NCI-H526 (cell line): ENCODE measurements at regions not wholly inside any gene's neighbourhood (a gene's known extent, or its start where the extent isn't known, plus 50 kb on each side); places are given as distances from the start of the nearest gene placed in this dataset.

Experiments used
- DNase-seq, 2 experiments: peaks; one replicate each; lab custom pipeline; 2025; lab: John Stamatoyannopoulos, UW

DNA sequence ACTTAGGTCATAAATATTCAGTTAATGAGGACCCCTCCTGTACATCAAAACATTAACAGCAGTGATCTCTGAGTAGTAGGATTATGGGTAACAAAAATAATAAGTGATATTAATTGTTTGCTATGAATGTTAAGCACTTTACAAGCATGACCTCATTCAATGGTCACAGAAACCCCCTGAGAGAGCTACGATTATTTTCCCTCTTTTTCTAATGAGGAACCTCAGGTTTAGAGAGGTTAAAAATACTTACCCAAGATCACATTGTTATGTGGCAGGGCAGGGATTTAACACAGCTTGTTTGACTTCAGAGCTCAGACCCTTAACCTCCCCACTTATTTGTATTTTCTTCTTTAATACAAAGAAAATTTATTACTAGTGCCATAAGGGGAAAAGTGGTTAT lies 228.2 kb downstream of the TBL1XR1 start:
- no peak for DNase-seq

DNA sequence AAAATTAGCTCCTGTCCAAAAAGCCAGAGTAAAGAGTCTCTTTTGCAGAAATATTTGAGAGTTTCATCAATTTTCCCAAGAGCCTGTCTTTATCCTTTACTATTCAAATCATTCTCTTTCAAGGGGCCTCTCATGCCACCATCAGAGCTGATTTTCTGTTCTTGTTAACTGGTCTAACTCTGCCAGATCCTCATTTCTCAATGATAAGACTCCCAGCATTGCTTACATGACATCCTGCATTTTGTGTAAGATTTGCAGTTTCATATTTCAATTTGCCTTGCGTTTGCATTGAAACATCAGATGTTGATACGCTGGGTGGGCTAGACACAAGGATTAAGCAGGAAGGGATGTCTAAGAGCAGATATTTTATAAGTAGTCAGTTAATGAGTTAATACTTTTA lies 228.7 kb downstream of the TBL1XR1 start:
- DNase-seq: peak; percentile 43 to 64

DNA sequence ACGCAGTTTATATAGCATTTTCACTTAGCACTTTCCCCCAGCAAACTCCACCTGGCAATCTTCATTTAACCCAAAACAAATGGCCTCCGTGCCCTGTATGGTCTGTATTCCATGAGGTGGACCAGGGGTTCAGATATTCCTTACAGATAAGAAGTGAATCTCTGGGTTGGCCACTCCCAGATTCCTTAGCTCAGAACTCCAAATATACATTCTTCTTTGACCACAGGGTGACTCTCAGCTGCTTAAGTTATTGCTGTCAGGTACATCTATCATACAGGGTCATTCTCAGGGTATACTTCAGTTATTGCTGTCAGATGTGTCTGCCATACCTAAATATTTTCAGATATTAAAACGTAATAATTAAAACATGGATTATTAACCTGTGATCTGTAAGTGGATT lies 229.8 kb downstream of the TBL1XR1 start:
- no peak for DNase-seq

DNA sequence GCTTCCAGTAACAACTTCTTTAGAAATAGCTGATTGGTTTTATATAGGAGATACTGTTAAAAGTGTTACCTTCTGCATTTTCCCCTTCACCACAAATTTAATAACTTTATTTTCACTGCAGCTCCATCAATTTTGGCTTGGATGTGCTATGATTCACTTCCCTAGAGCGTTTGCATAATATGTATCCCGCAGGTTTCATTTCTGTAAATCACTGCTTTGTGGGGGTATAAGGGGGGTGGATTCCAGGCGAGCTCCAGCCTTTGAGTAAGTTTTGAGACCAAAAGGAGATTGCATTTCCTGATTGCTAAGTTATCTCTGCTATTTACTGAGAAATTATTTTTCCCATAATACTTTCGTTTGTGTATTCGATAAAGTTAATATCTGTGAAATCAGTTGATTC lies 232.6 kb downstream of the TBL1XR1 start:
- no peak for DNase-seq

DNA sequence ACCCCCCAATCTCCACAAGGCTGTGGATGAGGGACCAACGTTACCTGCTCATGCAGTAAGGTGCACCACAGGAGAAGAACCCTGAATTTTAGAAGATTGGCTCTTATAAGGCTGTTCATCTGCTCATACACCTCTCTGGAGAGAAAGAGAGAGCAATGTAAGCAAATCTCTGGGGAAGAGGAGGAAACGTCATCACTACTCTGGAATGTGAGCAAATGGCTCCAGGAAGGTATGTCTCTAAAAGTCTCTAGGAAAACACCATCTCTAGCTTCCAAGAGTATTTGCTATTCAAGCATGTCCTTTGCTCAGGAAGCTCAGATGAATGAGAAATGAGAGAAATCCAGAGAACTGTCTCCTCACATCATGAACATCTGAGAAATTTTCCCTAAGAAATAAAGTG lies 235.4 kb downstream of the TBL1XR1 start:
- DNase-seq: no peak

DNA sequence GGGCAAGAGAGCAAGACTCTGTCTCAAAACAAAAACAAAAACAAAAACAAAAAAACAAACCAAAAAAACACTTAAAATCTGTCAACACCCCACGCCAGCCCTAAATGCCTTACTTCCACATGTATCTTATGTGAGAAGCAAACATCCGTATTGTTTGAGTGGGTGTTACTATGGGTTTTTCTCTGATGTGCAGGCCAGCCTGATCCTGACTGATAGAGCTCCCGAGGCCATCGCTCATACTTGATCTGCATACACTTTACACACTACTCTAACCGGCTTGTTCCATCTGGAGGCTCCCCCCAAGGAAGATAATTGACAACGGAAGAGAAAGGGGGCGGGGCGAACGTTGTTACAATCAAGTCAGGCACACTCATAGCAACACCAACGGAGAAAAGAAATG lies 237.4 kb downstream of the TBL1XR1 start:
- no peak for DNase-seq

DNA sequence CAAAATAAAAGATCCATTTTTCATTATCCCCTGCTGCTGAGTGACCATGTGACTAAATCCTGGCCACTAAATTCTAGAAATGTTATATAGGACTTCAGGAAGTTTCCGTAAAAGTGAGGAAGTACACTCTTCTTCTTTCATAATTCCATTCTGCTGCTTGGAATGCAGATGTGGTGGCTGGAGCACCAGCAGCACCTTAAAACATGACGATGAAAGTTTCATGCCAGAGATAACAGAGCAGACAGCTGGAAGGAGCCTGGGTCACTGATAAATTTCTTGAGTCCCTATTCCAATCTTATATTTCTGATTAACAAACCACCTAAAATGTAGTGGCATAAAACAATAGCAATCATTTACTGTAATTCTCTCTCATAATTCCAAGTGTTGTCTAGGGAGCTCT lies 238.7 kb downstream of the TBL1XR1 start:
- no peak for DNase-seq

DNA sequence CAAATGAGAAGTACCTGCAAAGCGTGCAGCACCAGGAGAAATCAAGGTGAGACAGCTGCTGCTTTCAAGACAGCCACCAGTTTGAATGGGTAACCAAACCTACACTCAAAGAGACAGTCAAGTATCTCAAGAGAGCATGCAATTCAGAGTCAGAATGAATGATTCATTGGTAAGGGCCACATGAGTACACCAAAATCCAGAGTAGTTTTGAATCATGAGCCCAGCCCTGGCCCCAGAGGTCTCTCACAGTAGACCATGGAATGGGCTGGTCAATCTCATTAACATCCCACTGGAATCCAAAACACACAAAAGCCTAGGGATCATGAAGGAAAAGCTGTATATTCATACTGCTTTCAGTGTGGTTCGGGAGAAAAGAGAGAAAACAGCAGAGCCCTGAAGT lies 242.8 kb downstream of the TBL1XR1 start:
- no peak for DNase-seq

DNA sequence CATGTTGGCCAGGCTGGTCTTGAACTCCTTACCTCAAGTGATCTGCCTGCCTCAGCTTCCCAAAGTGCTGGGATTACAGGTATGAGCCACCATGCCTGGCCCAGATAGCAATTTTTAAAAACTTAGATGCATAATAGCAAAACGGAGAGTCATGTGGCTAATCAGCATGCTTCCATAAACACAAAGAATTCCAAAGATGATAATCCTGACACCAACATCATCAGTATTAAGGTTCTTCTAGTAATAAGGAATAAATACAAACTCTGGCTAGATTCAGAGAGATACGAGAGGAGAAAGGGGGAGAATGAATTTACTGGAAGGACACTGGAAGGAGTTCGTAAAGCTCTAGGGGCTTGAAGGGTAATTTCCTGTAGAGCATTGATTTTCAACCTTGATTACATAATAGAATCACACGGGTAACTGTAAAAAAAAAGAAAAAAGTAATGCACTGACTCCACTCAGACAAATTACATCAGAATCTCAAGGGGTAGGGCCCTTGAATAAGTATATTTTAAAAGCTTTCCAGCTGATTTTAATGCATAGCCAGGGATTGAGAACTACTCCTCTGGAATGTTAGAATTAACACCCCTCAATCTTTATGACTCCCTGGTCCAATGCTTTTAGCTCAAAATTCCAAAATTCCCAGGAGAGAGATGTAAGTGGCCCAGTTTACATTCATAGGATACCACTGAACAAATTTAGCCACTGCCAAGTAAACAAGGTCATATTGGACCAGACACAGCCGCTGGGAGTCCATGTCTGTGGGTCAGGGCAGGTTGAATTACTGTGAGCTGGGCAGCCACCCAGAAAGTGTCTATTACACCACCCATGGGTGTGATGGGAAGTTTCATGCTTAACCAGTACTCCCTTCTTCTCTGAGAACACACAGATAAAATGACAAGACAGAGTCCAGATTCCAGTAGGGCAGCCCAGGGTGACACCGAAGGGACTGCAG lies 243.9 kb downstream of the TBL1XR1 start:
- DNase-seq: no peak

DNA sequence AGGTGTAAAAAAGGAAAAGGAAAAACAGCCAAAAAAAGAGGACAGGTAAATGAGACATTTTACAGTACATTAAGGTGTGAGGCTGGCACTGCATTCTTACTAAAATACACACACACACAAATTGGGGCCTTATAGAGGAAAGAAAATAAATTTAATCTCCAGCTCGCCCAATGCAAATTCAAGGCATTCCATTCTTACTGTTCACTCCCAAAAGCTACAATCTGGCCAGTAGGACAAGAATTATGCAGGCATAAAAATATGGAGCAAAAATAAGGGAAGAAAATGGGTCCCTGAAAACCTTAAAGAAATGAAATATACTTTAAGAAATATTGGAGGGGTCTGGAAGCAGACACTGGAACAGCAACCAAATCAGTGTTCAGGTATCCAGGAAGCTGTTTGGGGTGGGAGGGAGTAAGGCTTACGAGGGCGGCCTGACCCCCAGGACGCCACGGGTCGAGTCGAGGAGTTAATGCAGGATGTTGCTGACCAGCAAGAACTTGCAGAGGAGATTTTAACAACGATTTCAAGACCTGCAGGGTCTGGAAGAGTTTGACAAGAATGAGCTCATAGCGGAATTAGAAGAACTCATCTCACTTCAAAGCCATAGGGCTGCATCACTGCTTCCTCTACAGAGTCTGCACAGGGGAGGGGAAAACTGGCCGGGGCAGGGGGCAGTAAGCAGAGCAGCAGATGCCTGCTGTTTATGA lies 245.5 kb downstream of the TBL1XR1 start:
- DNase-seq: no peak

DNA sequence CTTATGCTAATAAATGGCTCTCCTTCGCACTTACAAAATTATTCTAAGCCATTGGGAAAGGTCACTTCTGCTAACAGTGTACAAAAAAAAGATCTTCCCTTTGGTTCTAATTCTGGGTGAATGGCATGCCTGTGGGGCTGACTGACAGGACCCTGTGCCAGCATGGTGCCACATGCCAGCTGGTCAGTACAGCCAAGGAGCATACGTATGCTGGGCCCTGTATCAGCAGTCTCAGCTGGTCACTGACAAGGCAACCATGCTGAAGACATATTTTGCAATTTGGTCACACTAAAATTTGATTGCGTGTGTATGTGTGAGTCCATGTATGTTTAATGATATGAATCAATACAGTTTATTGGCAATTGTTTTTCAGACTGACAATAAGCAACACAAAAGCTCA lies 246.1 kb downstream of the TBL1XR1 start:
- no peak for DNase-seq

DNA sequence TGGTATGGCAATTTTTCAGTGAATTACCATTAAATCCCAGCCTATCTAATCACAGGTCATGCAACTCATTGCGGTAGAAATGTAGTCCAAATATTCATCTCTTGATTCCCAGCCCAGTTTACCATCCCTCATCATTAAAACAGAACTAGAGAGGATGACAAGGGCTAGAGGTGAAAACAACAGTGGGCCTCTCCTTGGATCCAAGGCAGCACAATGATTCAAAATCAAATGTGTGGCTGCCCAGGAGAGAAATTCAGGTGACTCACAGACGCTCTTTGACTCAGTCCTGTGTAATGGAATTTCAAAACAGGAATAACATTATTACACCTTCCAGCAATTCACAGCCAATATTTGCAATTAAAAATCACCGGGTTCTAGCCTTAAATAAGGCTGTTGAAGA lies 246.5 kb downstream of the TBL1XR1 start:
- no peak for DNase-seq

DNA sequence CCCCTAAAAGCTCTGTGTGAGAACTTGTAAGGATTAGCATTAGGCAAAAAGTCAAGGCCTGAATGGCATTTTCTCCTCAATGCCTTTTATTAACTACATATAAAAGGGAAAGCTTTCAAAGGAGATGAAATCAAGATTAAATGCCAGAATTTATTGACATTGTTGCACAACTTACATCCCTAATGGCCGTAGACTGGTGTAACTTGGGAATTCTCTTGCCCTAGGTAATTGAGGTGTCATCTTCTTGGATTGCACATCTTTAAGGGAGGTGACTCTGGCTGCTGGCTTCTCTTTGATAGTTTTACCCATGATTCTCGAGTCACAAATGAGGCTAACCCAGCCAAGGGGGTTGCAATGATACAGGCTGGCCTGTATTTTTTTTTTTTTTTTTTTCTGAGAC lies 249.1 kb downstream of the TBL1XR1 start:
- no peak for DNase-seq

DNA sequence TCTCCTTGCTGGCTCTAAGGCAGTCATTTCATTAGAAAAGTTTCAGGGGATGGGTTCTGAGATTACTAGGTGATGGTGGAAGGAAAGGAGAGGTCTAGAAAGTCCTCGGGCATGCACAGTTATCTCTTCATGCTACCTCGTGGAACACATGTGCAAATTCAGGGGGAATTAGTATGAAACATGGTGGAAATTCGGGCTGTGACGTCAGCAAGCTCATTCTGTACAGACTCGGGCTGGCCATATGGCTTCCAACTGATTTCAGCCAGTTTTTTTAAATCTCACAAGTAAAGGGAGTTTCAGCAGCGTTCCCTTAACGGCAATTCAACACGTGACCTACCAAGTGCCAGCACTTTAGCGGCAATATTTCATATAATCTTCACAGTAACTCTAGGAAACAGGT lies 251.1 kb downstream of the TBL1XR1 start:
- no peak for DNase-seq

DNA sequence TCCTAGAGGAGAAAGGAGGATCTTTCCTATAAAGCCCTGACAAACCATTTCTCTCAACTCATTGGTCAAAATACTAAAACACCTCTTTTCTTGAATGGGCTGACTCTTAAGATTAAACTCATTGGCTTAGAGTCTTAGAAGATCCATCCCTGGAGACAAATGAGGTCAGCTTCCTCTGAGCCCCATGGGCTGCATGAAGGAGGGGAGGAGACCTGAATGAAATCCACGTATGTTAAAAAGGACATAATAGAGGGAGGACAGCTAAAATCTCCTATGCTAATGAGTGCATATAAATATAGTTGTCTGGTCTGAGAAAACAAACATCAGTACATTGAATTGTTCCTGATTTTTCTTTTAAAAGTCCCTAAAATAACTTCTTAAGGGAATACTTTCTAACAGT lies 255.0 kb downstream of the TBL1XR1 start:
- DNase-seq: no peak

DNA sequence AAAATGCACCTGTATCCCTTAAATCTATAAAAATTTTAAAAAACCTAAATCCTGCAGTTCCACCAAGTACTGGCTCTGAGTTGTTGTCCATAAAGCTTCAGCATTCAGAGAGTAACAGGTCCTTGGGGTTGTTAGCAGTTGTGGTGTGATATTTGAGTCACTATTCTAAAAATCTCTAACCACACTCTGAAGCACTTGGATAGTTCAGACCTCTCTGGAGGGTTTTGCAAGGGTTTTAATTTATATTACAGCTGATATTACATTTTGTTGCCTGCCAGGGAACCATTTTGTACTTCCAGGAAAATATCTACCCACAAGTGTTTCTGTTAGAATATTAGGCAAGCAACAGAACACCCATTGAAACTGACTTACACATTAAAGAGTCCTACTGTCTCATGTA lies 255.6 kb downstream of the TBL1XR1 start:
- DNase-seq: no peak

DNA sequence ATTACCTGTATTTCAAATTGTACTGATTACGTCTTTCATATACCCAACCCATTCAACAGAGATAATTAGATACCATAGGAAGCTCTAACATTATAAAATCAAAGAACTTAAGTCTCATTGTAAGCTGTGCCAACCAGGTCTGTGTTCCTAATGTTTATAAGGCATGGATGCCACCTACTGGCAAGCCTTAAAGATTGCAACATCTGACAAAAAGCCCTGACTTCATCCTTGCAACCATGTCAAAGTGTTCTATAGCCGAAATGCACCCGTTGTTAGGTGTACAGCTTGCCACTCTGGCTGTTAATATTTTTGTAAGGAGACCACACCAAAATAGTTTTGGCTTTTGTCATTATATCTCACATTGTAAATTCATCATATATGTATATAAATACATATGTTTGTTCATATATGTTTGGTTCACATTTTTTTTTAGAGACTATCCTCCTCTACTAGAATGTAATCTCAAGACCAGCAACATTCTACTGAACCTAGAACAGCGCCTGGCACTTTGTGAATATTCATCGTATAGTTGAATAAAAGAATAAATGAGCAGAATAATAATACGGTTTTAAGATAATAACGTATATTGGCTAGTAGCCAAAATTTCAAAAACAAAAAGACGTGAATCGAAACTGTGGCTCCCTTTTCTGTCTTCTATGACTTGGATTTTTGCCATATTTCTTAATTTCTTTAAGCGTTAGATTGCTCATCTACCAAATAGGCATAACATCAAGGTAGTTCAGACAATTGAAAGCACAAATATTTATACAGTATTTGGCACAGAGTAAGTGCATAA lies 258.1 kb downstream of the TBL1XR1 start:
- DNase-seq: peak; percentile 71 to 82

DNA sequence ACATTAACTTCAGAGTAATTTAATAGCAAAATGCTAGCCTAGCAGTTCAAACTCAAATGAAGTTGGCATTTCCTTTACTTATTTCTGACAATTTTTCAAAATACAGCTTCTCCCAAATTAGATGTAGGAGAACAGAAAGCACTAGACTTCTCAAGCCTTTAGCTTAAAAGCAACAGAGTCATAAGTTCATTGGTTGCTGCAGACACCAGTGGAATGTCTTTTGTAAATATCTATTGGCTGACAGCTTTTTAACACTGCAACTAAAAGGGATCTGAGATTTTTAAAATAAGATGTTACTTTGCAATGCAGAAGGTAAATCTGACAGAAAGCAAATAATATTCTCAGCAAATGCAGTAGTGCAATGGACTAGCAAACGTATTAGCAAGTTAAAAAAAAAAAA lies 259.3 kb downstream of the TBL1XR1 start:
- no peak for DNase-seq

DNA sequence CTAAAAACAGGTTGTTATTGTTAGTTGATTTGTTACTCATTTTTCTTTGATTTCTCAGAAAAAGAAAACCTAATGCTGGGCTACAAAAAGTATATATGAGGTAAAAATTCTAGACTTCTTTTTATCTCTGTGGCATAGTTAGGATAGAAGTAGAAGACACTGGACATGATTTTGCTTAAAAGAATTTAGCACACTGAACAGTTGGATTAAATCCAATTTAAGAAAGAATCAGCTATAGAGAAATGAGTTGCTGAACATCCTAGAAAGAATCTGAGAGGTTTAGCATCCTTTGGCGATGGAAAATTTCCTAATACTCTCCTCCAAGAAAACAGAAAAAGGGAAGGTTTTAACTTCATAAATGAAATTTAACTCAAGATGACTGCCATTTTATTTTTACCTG lies 259.7 kb downstream of the TBL1XR1 start:
- DNase-seq: no peak

DNA sequence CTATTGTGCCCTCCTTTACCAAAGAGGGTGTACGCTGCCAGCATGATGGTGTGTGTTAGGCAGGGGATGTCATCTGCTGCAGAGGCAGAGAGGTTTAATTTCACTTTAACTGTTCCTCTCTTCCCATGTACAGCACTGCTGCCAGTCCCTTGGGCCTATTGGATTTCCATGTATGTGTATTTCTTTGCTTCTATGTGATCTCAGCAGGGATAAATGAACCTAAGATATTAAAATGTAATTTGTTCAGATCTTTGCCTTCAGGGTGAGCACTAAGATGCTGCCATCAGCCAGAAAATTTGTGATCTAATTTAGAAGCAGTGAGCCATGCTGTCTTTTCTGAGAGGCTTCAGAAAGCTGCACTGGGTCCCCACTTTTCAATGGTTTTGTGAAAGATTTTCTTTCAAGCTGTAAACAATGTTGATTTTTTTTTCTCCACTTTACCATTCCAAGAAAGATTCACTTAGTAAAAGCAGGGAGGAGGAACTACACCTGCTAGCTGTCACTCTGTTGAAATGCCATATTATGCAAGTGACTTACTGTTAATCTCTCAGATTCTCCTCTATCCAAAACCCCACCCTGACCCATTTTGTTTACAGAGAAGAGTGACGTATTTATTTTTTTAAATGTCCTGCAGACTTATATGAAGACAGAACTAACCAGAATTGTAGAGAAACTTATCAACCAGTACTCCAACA lies 261.9 kb downstream of the TBL1XR1 start:
- no peak for DNase-seq

DNA sequence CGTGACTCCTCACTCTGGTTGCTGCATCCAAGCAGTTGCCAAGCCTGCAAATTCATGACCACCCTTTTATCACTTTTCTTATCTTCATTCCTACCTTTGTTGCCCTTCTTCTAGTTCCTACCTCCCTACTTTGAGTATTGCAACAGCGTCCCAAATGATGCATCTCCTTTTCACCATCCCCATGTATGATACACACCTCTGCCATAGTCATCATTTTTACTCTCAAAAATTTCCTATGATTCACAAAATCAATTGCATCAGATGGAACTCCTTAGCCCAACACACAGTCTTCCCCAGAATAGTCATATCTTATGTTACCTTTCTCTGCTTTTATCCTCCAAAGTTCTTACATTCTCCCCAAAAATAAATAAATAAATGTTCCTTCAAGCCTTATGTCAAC lies 262.6 kb downstream of the TBL1XR1 start:
- DNase-seq: no peak

DNA sequence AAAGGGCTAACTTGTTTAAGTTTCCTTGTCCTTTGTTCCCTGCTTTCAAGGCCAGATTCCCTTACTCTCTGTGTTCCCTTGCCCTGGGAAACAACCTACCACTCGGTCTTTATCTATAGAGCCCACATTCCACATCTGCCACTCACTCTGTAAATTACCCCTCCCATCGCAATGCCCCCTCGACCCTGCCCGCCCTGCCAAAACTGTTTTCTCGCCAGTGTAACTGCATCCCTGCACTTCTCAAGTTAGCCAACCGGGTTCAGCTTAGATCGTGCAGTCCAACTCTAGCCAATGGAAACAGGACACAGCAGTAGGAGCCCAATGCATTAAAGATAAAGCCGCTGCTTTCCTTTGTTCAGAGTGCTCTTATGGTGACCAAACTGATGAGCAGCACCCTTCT lies 263.6 kb downstream of the TBL1XR1 start:
- no peak for DNase-seq
